Rectal smooth muscle tissue (tissue), 1 donor: ENCODE measurements at regions not wholly inside any gene's neighbourhood (a gene's known extent, or its start where the extent isn't known, plus 50 kb on each side); places are given as distances from the start of the nearest gene placed in this dataset.

Source experiments
- H3K27ac ChIP-seq: one replicate; pipeline ENCODE4 v1.7.0; 2013; ENCODE audit warnings: low read depth, low read length, inconsistent platforms
- H3K27me3 ChIP-seq: one replicate; pipeline ENCODE4 v1.7.0; 2013; ENCODE audit warnings: low read length; ENCODE audit not compliant: control insufficient read depth, insufficient read depth
- H3K36me3 ChIP-seq: one replicate; pipeline ENCODE4 v1.7.0; 2013; ENCODE audit warnings: low read length; ENCODE audit not compliant: control insufficient read depth, insufficient read depth
- H3K4me1 ChIP-seq: one replicate; pipeline ENCODE4 v1.7.0; 2013; ENCODE audit warnings: low read length; ENCODE audit not compliant: control insufficient read depth, insufficient read depth
- H3K4me3 ChIP-seq: one replicate; pipeline ENCODE4 v1.7.0; 2013; ENCODE audit warnings: low read length
- H3K9ac ChIP-seq: one replicate; pipeline ENCODE4 v1.7.0; 2013; ENCODE audit warnings: low read length

DNA sequence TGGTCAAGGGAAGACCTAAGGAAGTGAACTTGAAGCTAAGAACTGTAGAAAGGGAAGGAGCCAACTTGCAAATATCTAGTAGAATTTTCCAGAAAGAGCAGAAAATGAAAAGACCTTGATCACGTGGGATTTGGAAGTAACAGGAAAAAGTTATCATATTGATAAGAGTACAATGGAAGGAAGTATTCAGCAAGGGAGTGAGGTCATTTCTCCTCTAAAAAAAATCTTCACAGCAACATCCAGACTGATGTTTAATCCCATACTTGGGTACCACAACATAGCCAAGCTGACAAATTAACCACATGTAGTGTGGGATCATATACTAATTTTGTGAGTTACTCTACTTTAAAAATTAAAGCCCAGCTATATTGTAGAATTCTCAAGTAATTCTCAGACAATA is 207.0 kb upstream of the CXCL12 start:
- Histone ChIP-seq H3K9ac (no peak overlapping the region), H3K4me1 (peaks cover 5% of the 10 kb centered on the region), H3K27me3 (no peaks in the 10 kb centered on the region), H3K27ac (no peak overlapping the region), H3K4me3 (no peak overlapping the region), H3K36me3 (no peaks in the 10 kb centered on the region)

DNA sequence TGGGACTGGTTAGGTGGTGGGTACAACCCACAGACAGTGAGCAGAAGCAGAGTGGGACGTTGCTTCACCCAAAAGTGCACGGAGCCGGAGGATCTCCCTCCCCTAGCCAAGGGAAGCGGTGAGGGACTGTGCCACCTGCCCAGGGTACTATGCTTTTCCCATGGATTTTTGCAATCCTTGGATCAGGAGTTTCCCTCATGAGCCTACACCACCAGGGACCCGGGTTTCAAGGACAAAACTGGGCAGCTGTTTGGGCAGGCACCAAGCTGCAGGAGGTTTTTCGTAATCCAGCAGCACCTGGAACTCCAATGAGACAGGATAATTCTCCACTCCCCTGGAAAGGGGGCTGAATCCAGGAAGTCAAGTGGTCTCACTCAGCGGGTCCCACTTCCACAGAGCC is 209.1 kb upstream of the CXCL12 start:
- H3K36me3 ChIP-seq, result no peaks in the 10 kb centered on the region
- peaks cover 5% of the 10 kb centered on the region for H3K4me1 ChIP-seq
- no peaks in the 10 kb centered on the region for H3K27me3 ChIP-seq
- no peak overlapping the region for H3K9ac ChIP-seq
- H3K4me3 ChIP-seq, result no peak overlapping the region
- no peak overlapping the region for H3K27ac ChIP-seq

DNA sequence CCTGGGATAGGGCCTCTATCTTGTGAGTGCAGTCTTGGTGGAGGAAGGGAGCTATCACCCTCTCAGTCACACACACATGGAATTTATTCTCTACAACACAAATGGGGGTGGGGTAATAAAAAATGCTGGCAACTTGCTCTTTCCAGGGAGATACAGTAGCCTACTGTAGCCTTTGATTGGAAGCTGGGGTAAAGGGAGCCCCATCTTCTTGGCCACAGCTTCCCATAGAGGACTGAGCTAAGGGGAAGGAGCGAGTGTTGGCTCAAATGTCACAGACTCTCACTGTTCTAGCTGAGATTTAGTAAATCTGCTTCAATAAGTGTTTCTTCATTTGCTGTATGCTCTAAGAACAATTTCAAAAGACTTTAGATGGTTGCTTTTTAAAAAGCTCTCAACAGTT is 222.2 kb upstream of the CXCL12 start:
- Histone ChIP-seq H3K36me3 (no peaks in the 10 kb centered on the region), H3K9ac (no peak overlapping the region), H3K4me1 (no peaks in the 10 kb centered on the region), H3K4me3 (no peak overlapping the region), H3K27me3 (no peaks in the 10 kb centered on the region), H3K27ac (no peak overlapping the region)

DNA sequence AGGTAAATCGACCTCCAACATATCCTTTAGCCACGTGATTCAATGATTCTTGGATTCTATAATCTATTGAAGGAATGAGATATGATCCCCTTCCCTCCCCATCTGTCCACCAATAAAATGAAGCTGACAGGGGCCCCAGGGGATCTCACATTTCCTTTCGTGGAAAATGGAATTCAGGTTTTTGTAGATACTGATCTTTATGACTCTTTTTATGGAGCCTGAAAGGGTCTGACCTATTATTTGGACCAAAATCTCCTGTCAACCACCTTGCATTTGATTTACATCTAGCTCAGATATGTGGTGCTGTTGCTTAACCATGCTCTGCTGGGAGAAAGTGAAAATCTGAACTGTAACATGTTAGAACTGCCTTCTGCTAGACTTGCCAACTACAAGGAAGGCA is 234.0 kb upstream of the CXCL12 start:
- Histone ChIP-seq H3K27ac (no peak overlapping the region), H3K4me3 (no peak overlapping the region), H3K9ac (no peak overlapping the region), H3K36me3 (no peaks in the 10 kb centered on the region), H3K4me1 (no peaks in the 10 kb centered on the region), H3K27me3 (no peaks in the 10 kb centered on the region)

DNA sequence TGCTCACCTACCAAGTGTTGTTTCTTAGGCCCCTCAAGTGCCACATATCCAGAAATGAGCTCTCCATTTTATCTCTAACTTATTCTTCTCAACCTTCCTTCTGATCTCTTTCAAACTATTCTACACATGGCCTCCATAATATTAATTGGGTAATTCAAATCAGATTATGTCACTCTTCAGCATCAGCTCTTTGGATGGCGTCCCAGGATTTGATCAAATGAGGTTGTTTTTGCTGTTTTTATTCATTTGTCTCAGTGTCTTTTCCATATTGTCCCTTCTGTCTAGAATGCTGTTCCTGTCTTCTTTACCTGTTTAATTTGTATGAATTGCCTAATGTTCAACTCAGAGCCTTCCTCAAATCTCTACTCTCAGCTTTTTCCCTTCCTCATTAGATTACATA is 234.6 kb upstream of the CXCL12 start:
- Histone ChIP-seq H3K4me3 (no peak overlapping the region), H3K9ac (no peak overlapping the region), H3K4me1 (no peaks in the 10 kb centered on the region), H3K27me3 (no peaks in the 10 kb centered on the region), H3K27ac (no peak overlapping the region), H3K36me3 (no peaks in the 10 kb centered on the region)

DNA sequence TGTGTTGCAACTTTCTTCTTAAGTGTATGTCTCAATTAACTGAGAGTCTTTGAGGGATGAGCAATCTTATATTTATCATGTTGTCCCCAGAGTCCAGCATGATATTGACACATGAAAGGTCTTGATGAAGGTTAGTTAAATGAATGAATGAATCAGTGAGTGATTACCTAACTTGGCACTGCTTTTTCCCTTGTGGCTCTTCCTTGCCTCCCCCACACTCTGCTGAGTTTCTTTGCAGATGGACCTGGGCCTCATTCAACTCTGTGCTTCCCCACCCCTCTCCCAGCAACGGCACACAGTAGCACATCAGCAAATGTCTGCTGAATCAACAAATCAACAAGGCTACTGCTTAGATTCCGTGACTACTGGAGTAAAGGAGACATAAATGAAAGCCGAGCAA is 235.1 kb upstream of the CXCL12 start:
- H3K4me3 ChIP-seq, result no peak overlapping the region
- no peaks in the 10 kb centered on the region for H3K36me3 ChIP-seq
- no peak overlapping the region for H3K27ac ChIP-seq
- H3K4me1 ChIP-seq, result no peaks in the 10 kb centered on the region
- H3K27me3 ChIP-seq, result no peaks in the 10 kb centered on the region
- no peak overlapping the region for H3K9ac ChIP-seq

DNA sequence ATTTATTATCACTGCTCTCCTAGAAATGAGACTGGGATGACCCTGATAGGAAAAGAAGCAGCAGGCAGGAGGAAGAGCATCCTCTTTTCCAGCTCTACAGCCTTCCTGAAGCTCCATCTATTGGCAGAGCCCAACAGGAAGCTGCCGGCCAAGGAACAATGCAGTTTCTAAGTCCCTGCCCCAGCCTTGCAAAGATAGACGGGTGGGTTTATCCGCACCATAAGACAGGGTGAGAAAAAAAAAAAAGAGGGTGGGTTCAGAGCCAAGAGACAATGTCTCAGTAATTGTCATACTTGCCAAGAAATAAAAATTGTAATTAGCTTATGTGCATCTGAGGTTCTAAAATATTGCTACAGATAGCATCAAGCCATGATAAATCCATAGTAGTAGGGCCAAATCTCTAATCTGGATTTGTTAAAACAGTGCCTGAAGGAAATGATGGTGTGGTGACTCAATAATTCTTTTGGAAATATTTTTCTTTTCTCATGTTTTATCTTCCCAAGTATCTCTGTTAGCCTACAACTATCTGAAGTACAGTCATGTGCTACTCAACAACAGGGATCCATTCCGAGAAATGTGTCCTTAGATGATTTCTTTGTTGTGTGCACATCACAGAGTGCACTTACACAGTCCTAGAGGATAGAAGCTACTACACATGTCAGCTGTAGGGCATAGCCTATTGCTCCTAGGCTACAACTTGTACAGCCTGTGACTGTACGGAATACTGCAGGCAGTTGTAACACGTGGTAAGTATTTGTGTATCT is 242.9 kb upstream of the CXCL12 start:
- no peaks in the 10 kb centered on the region for H3K36me3 ChIP-seq
- H3K4me3 ChIP-seq, result no peak overlapping the region
- no peaks in the 10 kb centered on the region for H3K27me3 ChIP-seq
- H3K4me1 ChIP-seq, result no peaks in the 10 kb centered on the region
- H3K9ac ChIP-seq, result no peak overlapping the region
- no peak overlapping the region for H3K27ac ChIP-seq

DNA sequence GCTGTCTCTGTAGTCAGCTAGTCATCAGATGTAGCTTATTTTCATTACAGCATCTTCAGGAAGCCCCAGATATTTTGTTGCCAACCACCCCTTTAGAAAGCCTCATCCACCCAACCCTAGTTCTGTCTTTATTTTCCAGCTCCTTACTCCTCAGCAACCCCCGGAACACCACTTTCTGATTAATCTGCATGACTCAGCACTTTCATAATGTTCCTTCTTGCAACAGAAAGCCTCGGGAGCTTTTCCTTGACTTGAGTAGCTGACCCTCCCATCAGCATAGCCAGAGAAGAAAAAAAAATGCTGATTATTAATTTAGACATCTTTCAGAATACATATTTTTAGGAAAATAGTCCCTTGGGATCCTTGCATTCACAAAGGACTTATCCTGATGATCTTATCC is 244.0 kb upstream of the CXCL12 start:
- Histone ChIP-seq H3K4me3 (no peak overlapping the region), H3K4me1 (no peaks in the 10 kb centered on the region), H3K36me3 (no peaks in the 10 kb centered on the region), H3K27me3 (no peaks in the 10 kb centered on the region), H3K9ac (no peak overlapping the region), H3K27ac (no peak overlapping the region)

DNA sequence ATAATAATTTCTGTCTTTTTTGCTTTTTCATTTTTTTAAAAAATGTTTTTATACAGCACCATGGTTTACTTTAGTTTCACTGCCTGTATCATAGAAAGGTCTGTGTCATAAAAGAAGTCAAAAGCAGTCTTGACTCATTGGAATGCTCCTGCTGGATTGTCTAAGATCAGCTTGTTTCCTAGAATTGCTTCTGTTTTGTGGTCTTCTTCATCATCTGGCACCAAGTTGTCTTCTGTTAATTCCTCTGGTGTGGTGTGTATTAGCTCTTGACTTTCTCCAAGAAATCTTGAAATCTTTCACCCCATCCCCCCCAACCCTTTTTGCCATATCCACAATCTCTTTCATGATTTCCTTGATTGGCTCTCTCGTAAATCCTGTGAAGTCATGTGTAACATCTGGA is 250.3 kb upstream of the CXCL12 start:
- H3K9ac ChIP-seq, result no peak overlapping the region
- H3K27me3 ChIP-seq, result no peaks in the 10 kb centered on the region
- H3K4me1 ChIP-seq, result no peaks in the 10 kb centered on the region
- H3K4me3 ChIP-seq, result no peak overlapping the region
- H3K27ac ChIP-seq, result no peak overlapping the region
- no peaks in the 10 kb centered on the region for H3K36me3 ChIP-seq

DNA sequence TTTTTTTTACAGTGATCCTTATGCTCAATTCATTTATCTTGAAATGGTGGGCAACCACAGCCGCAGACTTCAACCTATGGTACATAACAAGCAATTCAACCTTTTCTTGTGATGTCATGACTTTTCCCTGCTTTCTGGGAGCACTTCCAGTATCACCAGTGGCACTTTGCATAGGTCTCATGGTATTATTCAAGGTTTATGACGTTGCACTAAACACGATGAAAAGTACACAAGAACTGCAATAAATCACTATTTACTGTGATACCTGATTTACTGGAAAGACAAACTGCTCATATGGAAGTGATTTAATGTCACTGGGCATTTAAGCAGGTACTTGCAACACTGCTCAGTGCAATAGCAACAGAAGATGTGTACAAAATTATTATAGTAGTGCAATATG is 251.7 kb upstream of the CXCL12 start:
- Histone ChIP-seq H3K4me1 (peaks cover 2% of the 10 kb centered on the region), H3K27me3 (no peaks in the 10 kb centered on the region), H3K27ac (no peak overlapping the region), H3K36me3 (no peaks in the 10 kb centered on the region), H3K4me3 (no peak overlapping the region), H3K9ac (no peak overlapping the region)

DNA sequence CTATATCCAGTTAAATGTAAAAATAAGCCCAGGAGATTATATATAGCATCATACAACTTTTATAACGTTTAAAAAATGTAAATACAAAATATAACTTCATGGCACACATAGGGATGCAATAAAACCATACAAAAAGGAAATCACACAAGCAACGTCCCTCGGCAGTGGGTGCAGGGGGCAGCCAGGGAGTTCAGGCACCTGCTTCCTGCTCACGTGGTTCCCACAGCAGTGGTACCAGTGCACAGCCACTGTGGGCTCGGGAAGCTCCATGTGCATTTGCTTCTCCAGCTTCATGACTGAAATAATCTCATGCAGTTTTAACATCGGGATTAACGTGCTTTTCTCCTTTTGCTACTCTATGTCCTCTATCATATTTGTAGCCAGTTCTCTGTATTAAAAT is 255.5 kb upstream of the CXCL12 start:
- Histone ChIP-seq H3K4me3 (no peak overlapping the region), H3K36me3 (no peaks in the 10 kb centered on the region), H3K9ac (no peak overlapping the region), H3K4me1 (peaks cover 2% of the 10 kb centered on the region), H3K27me3 (no peaks in the 10 kb centered on the region), H3K27ac (no peak overlapping the region)

DNA sequence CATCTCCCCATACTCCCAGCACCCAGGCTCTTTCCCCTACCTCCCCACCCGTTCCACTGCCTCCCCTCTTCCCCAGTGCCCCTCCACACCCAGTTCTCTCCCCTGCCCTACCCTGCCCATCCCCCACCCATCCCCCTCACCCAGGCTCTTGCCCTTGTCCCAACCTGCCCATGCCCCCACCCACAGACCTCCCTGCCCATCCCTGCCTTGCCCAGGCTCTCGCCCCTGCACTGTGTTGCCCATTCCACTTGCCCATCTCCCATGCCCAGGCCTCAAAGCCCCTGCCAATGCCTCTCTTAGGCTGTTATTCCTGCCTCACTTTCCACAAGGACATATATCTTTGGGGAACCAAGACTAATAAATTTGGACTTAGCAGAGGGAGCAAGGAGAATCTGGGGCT is 262.6 kb upstream of the CXCL12 start:
- Histone ChIP-seq H3K4me3 (no peak overlapping the region), H3K27ac (no peak overlapping the region), H3K9ac (no peak overlapping the region), H3K4me1 (no peaks in the 10 kb centered on the region), H3K27me3 (no peaks in the 10 kb centered on the region), H3K36me3 (no peaks in the 10 kb centered on the region)

DNA sequence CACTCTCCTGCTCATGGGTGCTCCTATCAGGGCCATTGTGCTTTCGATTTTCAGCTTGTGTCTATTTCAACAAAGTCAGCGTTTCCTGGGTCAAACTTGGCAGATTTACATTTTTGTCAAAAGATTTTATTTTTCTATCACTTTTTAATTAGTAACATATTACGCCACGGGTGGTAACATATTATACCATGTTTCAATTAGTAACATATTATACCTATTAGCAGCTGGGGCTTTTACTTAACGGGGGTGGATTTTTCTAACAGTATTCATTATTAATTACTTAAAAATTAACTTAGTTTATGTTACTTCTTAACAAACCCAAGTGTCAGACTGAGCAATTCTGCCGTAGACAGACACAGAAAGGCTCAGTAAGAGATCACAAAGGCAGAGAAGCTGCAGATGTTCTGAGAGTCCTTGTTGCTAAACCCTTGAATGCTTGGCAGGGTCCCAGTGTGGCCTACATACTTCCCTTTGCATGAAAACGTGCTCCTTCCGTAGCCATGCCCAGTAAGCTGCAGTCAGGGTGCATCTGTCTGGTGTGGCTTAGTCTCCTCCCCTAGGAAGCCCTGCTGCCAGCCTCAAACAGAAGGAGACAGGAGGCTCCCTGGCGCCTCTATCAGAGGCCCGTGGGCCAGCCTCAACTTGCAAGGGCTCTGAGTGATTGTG is 263.1 kb upstream of the CXCL12 start:
- H3K4me1 ChIP-seq, result no peaks in the 10 kb centered on the region
- H3K27me3 ChIP-seq, result no peaks in the 10 kb centered on the region
- H3K4me3 ChIP-seq, result no peak overlapping the region
- no peaks in the 10 kb centered on the region for H3K36me3 ChIP-seq
- H3K9ac ChIP-seq, result no peak overlapping the region
- no peak overlapping the region for H3K27ac ChIP-seq
